GM18517 (cell line): ENCODE measurements at regions not wholly inside any gene's neighbourhood (a gene's known extent, or its start where the extent isn't known, plus 50 kb on each side); places are given as distances from the start of the nearest gene placed in this dataset.

Source experiments
- ATAC-seq: cut with Tn5 transposase; IDR thresholded peaks from one replicate; pipeline ENCODE4 v1.9.1; 2021; ENCODE audit warnings: mild to moderate bottlenecking, moderate library complexity; ENCODE audit not compliant: unreplicated experiment

- no peak for ATAC-seq
Measured at GRCh38 chr4:123455360-123455759, 58.8 kb downstream of the SPRY1 start.

DNA sequence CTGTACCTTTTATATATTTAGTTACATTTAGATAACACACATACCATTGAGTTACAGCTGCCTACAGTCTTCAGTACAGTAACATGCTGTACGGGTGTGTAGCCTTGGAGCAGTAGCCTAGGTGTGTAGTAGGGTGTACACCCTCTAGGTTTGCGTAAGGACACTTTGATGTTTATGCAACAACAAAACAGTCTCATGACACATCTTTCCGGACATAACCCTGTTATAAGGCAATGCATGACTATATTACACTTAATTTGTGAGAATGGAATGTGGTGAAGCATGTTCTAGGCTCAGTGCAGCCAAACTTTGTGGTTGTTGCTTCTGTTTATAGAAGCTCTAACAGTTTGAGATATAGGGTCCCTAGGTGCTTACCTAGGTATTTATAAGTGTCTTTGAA is 65.4 kb downstream of the SPRY1 start:
- ATAC-seq: no peak

DNA sequence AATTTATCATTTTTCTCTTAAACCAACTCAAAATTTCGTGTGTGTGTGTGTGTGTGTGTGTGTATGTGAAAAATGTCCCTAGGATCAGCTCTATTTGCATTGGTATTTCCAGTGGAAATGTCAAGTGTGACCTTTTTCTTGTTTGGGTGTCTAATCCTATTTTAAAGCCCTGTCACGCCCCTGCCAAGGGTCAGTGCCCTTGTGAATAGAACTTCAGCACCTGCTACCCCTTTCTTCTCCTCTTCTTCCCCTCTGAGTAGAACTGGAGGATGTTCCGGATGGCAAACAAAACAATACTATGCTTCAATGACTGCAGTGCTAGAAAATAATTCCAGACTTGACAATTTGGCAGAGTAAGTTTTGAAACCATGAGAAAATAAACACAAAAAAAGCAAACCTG is 67.3 kb downstream of the SPRY1 start:
- no peak for ATAC-seq

DNA sequence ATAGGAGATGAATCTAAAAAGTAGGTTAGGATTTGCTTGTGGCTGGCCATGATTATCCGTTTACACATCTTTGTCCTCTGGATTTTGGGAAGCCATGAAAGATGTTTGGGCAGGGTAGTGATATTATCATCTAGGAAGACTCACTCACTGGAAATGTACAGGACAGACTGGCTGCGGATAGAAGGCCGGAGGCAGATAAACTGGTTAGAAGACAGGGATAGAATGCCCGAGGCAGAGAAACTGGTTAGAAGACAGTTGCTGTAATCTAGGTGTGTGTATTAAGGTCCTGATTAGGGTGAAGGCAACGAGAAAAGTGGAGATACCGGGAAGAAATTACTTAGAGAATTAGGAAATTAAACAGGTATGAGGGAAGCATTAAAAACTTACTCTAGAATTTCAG is 68.8 kb downstream of the SPRY1 start:
- no peak for ATAC-seq

DNA sequence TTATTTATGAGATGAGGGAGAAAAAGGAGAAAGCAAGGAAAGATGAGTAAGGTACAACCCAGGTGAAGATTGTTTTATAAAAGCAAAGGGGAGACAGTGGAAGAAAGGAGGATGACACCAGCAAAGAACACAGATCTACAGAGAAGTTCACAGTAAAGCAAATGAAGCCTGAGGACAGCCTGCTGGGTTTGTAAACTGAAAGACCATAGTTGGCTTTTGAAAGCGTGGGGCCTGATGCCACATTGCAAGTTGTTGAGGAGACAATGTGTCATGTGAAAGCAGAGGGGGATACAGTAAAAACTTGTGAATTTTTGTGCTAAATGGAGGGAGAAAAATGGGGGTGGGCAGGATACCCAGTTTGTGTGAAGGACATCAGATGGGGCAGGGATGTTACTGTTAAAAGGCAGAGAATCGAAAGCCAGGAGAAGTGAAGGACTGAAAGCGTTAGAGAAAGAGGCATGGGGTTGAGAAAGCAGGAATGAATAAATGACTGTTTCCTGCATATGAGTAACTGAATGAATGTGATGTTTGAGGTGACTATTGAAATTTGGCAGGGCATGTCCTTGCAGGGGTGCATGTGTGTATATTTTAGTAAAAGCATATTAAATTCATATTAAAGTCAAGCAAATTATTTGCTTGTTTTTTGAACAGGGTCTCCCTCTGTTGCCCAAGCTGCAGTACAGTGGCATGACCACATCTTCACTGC is 69.6 kb downstream of the SPRY1 start:
- ATAC-seq: no peak

GRCh38 chr4:123468479-123469031 is 72.0 kb downstream of the SPRY1 start:
- no peak for ATAC-seq

DNA sequence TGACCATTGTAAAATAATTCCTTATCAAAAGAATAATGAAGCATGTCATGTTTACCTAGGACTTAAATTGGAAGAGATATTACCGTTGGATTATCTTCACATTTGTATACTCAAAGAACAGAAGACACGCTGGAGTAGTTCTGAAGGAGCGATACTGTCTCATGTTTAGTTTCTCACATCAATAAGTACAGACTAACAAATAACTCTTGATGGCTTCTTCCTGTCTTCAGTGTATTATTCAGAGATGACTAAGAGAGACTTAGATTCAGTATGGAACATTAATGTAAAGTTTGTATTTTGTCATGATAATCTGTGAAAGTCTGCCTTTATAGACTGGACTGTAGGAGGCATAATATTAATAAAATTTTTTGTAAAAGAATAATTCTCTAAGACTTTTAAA is 72.7 kb downstream of the SPRY1 start:
- ATAC-seq: no peak

DNA sequence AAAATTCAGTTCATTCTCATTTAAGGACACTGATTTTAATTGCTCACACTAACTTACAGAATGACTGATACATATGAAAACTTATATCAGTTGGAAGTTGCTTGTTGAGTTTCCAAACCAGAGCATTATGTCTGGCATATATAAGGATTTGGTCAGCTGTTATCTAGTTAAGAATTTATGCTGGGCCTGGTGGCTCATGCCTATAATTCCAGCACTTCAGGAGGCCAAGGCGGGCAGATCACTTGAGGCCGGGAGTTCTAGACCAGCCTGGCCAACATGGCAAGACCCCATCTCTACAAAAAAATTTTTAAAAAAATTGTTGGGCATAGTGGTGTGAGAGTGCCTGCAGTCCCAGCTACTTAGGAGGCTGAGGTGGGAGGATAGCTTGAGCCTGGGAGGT is 73.1 kb downstream of the SPRY1 start:
- no peak for ATAC-seq

GRCh38 chr4:123470640-123471039 is 74.0 kb downstream of the SPRY1 start:
- no peak for ATAC-seq

- ATAC-seq: no peak
Measured at GRCh38 chr4:123471655-123472369, 75.2 kb downstream of the SPRY1 start.

DNA sequence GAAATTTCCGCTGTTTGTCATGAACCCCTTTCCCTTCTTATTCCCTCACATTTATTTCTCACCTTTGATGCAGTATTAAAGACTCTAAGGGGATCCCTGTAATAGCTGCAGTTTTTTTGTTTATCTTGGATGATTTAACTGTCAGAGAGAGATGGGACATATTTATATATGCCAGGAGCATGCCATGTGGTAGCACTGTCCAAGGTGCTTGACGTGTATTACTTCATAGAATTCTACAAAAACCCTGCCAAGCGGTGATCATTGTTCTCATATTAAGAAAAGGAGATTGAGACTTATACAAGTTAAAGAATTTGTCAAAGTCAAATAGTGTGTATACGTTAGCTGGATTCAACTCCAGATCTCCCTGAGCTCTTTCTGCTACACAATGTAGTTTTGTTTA is 78.2 kb downstream of the SPRY1 start:
- ATAC-seq: no peak

- ATAC-seq: no peak
Measured at GRCh38 chr4:123476089-123476488, 79.5 kb downstream of the SPRY1 start.

DNA sequence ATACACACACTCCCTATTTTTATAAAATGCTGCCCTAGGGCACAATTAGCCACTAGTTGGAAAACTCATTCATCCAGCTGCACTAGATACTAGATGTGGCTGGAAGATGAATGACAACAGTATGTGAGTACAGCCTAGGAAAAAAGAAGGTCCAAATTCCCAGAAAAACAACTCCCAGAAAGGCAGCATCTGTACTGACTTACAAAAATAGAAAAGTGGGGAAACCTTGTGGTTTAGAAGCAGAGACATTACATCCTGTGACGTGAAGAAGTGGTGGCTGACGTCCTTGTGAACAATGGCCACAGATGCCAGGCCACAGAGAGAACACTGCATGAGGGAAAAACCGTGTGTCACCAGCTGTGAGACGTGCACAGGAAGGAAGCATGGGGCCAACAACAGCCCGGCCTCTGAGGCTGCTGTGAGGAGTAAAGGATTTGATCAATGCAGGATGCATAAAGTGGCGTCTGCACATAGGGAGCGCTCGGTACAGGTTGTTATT is 81.2 kb downstream of the SPRY1 start:
- no peak for ATAC-seq

DNA sequence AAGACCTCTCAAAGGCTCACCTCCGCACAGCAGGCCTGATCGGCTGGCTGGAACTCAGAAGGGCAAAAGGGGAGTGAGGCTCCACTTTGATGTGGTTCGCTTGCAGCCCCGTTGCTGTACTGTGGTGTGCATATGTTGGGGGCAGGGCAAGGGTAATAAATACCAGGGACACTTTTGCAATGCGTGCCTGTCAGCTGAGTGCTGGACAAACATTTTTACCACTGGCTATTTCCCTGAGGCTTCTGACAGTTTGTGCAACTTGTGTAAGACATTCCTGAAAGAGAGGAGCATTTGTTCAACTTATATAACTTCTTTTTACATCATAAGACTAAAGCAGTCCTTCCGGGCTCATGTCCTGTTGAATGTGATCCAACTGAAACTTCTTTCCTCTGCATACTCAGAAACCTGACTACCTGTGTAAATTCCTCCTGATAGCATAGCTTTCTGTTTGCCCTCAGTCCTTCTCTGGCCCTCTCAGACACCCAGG is 82.3 kb downstream of the SPRY1 start:
- ATAC-seq: no peak

- no peak for ATAC-seq
Measured at GRCh38 chr4:123479944-123480343, 83.3 kb downstream of the SPRY1 start.

DNA sequence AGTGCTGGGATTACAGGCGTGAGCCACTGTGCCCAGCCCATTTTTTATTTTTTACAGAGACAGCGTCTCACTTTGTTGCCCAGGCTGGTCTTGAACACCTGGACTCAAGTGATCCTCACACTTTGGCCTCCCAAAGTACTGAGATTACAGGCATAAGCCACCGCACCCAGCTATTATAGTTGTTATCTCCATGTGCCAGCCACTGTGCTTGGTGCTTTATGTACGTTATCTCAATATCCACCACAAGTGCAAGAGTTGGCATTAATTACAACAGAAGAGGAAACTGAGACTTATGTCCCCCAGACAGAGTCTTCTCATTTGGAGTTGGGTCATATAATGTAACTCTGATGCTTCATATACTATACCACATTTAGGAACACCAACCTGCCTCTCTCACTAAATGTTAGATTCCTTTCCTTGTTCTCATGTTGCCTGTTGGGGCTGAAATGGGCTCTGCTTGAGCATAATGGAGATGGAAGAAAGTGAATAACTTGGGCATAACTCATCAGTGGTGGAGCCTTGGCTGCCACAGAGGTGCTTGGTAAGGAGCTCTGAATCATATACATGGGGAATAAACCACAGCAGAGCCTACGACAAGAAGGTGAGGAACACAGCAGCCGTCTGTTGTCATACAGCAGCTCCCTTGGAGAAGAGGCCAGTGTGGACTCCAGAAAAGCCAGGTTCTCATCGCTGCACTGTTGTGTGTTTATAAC is 84.3 kb downstream of the SPRY1 start:
- ATAC-seq: no peak

- no peak for ATAC-seq
Measured at GRCh38 chr4:123481717-123482116, 85.1 kb downstream of the SPRY1 start.

DNA sequence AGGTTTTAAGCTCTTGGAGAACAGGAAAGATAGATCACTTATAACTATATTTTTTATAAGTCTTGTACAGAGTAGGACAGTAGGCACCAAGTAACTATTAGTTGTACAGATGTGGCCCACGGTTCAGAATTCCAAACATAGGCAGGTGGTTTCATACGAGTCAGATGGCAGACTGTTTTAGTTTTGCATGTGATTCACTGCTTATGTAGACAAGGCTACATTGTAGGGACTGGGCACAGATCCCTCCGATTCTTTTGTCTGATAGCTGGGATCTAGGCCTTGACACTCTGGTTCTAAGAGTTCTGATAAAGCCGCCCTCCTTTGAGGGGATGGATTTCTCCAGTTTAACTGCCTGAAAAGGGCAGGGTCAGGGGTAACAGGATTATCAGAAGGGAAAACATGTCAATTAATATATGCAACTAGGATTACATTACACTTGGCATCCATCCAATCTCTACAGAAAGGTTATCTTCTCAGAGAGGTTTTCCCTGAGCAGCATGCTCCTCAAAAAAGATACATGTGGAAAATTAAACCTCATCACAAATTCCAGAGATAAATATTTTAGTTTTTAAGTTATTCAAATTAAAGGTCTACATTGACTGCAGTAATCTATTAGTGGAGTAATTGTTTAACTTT is 87.8 kb downstream of the SPRY1 start:
- no peak for ATAC-seq

GRCh38 chr4:123485601-123486000 is 89.0 kb downstream of the SPRY1 start:
- no peak for ATAC-seq

GRCh38 chr4:123488916-123489315 is 92.3 kb downstream of the SPRY1 start:
- ATAC-seq: peak; percentile 64

DNA sequence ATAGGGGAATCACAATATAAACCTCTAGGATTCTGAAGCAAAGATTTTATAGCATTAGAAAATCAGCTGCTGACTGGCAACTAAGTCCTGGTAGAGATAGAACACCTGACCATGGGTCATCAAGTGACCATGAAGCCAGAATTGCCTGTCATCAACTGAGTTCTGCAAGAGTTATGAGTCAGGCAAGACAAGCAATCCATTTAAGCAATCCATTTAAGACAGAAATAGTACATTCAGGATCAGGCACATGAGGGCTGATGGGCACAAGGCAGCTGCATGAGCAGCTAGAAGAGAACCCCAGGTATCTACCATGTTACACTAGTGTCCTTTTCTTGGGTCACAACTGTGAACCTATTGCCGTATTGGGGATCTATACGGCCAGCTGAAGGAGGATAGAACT is 98.9 kb downstream of the SPRY1 start:
- ATAC-seq: no peak
